Psoas muscle (tissue), 7 donors: ENCODE measurements at regions not wholly inside any gene's neighbourhood (a gene's known extent, or its start where the extent isn't known, plus 50 kb on each side); places are given as distances from the start of the nearest gene placed in this dataset.
"Not testable (repeated sequence)": the region's sequence is repeated elsewhere in the genome, so short reads cannot be mapped to it uniquely, and the experiment has no call there.

Source experiments
- ATAC-seq, 4 donors: fragments of 200-7000 bp; cut with Tn5 transposase; one replicate each; pipeline ENCODE4 v1.9.1; 2020; ENCODE audit warnings: moderate library complexity in 3 of 4, mild to moderate bottlenecking in 2 of 4
- DNase-seq, 2 donors: peaks; one replicate each; pipeline ENCODE4 v3.0.0-alpha.2; 2020
- H3K27ac ChIP-seq: fragments of 200-600 bp; one replicate; pipeline ENCODE4 v1.8.0; 2022
- H3K27me3 ChIP-seq, 3 donors: fragments of 200-600 bp in 1 of 3; one replicate each; pipeline versions ENCODE4 v1.6.1 to v1.8.0; 2013 to 2022; ENCODE audit warnings: low read length in 2 of 3, mild to moderate bottlenecking in 2 of 3, moderate library complexity in 1 of 3; ENCODE audit not compliant: insufficient read depth in 3 of 3
- H3K36me3 ChIP-seq, 2 donors: fragments of 200-600 bp in 1 of 2; one replicate each; pipeline versions ENCODE4 v1.6.1 to v1.8.0; 2013 to 2022; ENCODE audit warnings: low read depth in 1 of 2, mild to moderate bottlenecking in 1 of 2, moderate library complexity in 1 of 2; ENCODE audit not compliant: insufficient read depth in 1 of 2
- H3K4me1 ChIP-seq: fragments of 200-600 bp; one replicate; pipeline ENCODE4 v1.8.0; 2022
- H3K4me3 ChIP-seq: fragments of 200-600 bp; one replicate; pipeline ENCODE4 v1.8.0; 2022; ENCODE audit warnings: mild to moderate bottlenecking
- H3K9me3 ChIP-seq: fragments of 200-600 bp; one replicate; pipeline ENCODE4 v1.8.0; 2022
- WGBS, 3 donors: extraction: QIAGEN DNeasy Blood & Tissue Kit; methylation state at CpG; one replicate each; pipeline versions ENCODE4 v1.1.6 to v1.1.7; 2013; 5-methylcytosine and 5-hydroxymethylcytosine counted together
- intact Hi-C, 2 donors: fragments of 100-400 bp; cut with DNase I; formaldehyde crosslinking; loops; one replicate each; pipeline versions ENCODE4 v1.11.0 to v1.14.2; 2022
- TF ChIP-seq, protein P1 (sequence below): fragments of 200-600 bp; IDR thresholded peaks from one replicate; pipeline ENCODE4 v1.8.0; 2022; ENCODE audit warnings: antibody characterized with exemption
- donor health status: healthy with polysubstance abuse.
- donor health status: DM: no; HTN: no; CAD: no; lungs with moderate emphysema.
- donor health status: Bipolar disorder and iron deficiency.
- donor health status: healthy.
- donor health status: DM: yes; HTN: yes; CAD: no.
- donor health status: DM: no; HTN: no; CAD: no.
- donor health status: DM: yes; HTN: yes; CAD: no.

DNA sequence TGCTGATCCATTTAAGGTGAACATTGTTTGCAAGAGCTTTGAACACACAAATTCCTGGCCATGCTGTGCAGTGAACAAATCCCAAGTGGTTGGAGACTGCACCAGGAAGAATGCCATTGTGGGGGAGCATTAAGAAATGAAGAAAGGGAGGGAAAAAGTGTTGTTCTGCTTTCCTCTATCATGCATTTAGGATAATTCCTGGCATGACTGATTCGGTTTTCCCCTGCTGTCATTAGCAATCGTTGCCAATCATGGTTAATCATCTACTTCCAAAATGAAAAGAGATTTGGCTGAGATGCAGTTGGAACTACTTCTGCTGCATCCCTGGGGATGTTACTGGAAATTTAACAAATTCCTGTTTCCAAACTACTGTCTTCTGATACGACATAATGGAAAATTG, 73.7 kb upstream of the ZPLD1 start:
- TF ChIP-seq, protein P1, sequence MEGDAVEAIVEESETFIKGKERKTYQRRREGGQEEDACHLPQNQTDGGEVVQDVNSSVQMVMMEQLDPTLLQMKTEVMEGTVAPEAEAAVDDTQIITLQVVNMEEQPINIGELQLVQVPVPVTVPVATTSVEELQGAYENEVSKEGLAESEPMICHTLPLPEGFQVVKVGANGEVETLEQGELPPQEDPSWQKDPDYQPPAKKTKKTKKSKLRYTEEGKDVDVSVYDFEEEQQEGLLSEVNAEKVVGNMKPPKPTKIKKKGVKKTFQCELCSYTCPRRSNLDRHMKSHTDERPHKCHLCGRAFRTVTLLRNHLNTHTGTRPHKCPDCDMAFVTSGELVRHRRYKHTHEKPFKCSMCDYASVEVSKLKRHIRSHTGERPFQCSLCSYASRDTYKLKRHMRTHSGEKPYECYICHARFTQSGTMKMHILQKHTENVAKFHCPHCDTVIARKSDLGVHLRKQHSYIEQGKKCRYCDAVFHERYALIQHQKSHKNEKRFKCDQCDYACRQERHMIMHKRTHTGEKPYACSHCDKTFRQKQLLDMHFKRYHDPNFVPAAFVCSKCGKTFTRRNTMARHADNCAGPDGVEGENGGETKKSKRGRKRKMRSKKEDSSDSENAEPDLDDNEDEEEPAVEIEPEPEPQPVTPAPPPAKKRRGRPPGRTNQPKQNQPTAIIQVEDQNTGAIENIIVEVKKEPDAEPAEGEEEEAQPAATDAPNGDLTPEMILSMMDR = no peak
- ATAC-seq (no peak), DNase-seq (no peak)
- Histone ChIP-seq H3K36me3 (no peaks in the 10 kb centered on the region), H3K9me3 (peaks cover 8% of the 10 kb centered on the region), H3K4me1 (no peaks in the 10 kb centered on the region), H3K27ac (no peak overlapping the region), H3K27me3 (no peaks in the 10 kb centered on the region), H3K4me3 (no peak overlapping the region)
- intact Hi-C loops = no loop called here
- 8 to 10% (median 9%) methylated on average over 3 of the region's 3 CpGs for WGBS, 3 donors

DNA sequence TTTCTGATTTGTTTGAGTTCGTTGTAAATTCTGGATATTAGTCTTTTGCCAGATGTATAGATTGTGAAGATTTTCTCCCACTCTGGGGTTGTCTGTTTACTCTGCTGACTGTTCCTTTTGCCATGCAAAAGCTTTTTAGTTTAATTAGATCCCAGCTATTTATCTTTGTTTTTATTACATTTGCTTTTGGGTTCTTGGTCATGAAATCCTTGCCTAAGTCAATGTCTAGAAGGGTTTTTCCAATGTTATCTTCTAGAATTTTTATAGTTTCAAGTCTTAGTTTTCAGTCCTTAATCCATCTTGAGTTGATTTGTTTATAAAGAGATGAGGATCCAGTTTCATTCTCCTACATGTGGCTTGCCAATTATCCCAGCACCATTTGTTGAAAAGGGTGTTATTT, 68.7 kb upstream of the ZPLD1 start:
- ATAC-seq, H3K4me1 ChIP-seq, H3K9me3 ChIP-seq, DNase-seq, H3K27ac ChIP-seq, H3K27me3 ChIP-seq, H3K36me3 ChIP-seq, intact Hi-C loops, H3K4me3 ChIP-seq: not testable (repeated sequence)
- WGBS, 3 donors = 85 to 91% (median 88%) methylated on average over 1 of the region's 1 CpG

DNA sequence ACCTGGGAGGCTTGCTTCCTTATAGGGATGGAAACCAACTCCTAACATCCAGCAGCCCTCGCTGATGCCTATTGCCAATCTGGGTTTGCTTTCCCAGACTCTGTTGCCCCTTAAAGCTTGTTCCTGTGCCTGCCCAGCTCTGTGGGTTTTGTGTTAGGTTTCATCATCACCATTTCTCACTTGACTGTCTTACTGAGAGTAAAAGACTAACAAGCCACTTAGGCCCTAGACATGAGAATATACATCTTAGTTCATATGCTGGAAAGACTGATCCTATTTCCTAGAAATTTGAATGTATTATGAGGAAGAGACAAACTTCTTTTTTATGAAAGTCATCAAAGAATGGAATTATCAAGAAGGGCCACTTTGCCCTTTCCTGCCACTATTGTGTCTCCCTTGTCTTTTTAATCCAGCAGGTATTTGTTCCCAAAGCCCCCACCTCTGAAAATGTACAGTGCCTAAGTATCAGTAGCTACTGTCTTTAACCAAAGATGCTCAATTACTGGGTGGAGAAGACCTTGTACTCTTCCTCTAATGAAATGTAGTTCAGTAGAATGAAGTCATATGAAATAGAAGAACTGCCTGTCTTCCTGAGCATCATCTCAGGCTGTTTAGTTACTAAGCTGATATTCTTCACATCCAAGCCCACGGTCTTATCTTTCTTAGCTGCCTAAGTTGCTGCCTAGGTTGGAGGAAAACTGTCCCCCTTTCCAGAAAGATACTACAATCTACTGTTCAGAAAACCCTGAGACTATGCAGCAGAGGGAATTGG, 59.8 kb upstream of the ZPLD1 start:
- Histone ChIP-seq H3K9me3 (no peaks in the 10 kb centered on the region), H3K36me3 (no peaks in the 10 kb centered on the region), H3K4me3 (no peak overlapping the region), H3K27me3 (no peaks in the 10 kb centered on the region), H3K27ac (no peak overlapping the region), H3K4me1 (no peaks in the 10 kb centered on the region)
- ATAC-seq = no peak
- WGBS, 3 donors = 74 to 87% (median 79%) methylated on average over 2 of the region's 2 CpGs
- TF ChIP-seq, protein P1 = no peak
- intact Hi-C loops = no loop called here
- DNase-seq = no peak

DNA sequence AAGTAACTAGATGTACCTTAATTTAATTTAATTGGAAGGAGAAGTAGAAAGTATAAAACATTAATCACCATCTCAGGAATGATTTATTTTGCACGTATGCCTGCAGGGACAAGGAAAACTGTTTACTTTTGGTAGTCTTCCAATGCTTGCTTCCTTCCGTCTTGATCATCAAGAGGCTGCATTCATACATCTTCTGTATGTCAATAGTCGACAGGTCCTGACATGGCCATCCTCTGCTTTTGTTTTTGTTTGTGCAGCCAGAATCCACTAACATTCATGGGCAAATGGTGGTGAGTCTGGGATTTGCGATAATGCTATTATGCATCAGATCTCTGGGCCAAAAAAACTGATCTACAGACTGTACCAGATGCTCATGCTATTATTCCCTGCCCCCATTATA, 56.6 kb upstream of the ZPLD1 start:
- Histone ChIP-seq H3K27me3 (no peaks in the 10 kb centered on the region), H3K36me3 (no peaks in the 10 kb centered on the region), H3K4me1 (no peaks in the 10 kb centered on the region), H3K9me3 (no peaks in the 10 kb centered on the region), H3K27ac (no peak overlapping the region), H3K4me3 (no peak overlapping the region)
- TF ChIP-seq, protein P1 = no peak
- 82 to 85% (median 84%) methylated on average over 4 of the region's 4 CpGs for WGBS, 3 donors
- ATAC-seq (no peak), DNase-seq (no peak)
- intact Hi-C loops = no loop called here

DNA sequence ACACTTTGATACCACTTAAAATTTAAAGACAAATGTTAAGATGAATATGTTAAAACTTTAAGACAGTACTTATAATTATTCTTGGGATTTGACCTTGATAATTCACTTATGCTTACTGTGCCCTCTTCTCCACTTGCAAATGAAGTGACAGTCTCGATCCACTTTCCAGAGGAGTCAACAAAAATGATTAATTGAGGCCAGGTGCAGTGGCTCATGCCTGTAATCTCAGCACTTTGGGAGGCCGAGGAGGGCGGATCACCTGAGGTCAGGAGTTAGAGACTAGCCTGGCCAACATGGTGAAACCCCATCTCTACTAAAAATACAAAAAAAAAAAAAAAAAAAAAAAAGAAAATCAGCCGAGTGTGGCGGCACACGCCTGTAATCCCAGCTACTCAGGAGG, 52.6 kb upstream of the ZPLD1 start:
- H3K9me3 ChIP-seq, H3K4me3 ChIP-seq, H3K27ac ChIP-seq, H3K36me3 ChIP-seq, H3K27me3 ChIP-seq, intact Hi-C loops, DNase-seq, H3K4me1 ChIP-seq: not testable (repeated sequence)
- WGBS, 3 donors = 32 to 45% (median 33%) methylated on average over 6 of the region's 6 CpGs
- peak in 1 of 4 donors; percentile 32 for ATAC-seq
